ENCODE measurements at regions not wholly inside any gene's neighbourhood (a gene's known extent, or its start where the extent isn't known, plus 50 kb on each side); places are given as distances from the start of the nearest gene placed in this dataset.

GRCh38 chr14:28142400-28143015, 624.1 kb upstream of the FOXG1 start:
- no peak overlapping the region for H3K4me3 ChIP-seq (ENCODE audit: low read length)
- TF ChIP-seq CTCF (conservative IDR thresholded peaks at IDR 0.05; ENCODE audit: low read length) = no peak
- no peak for DNase-seq (ENCODE audit: low read depth)

GRCh38 chr14:28143316-28143715, 623.3 kb upstream of the FOXG1 start:
- DNase-seq (ENCODE audit: low read depth) = no peak
- no peak overlapping the region for H3K4me3 ChIP-seq (ENCODE audit: low read length)

GRCh38 chr14:28151926-28152325, 614.7 kb upstream of the FOXG1 start:
- no peak overlapping the region for H3K4me3 ChIP-seq (ENCODE audit: low read length)
- no peak for TF ChIP-seq CTCF (conservative IDR thresholded peaks at IDR 0.05; ENCODE audit: low read length)
- DNase-seq (ENCODE audit: low read depth) = no peak

More at GRCh38 chr14:28143316-28143715, 623.3 kb upstream of the FOXG1 start:
- no peak for TF ChIP-seq CTCF (conservative IDR thresholded peaks at IDR 0.05; ENCODE audit: low read length)

GRCh38 chr14:28152453-28153044, 614.0 kb upstream of the FOXG1 start:
- DNase-seq (ENCODE audit: low read depth) = no peak
- no peak overlapping the region for H3K4me3 ChIP-seq (ENCODE audit: low read length)
- TF ChIP-seq CTCF (conservative IDR thresholded peaks at IDR 0.05; ENCODE audit: low read length) = no peak

GRCh38 chr14:28157289-28157869, 609.2 kb upstream of the FOXG1 start:
- no peak overlapping the region for H3K4me3 ChIP-seq (ENCODE audit: low read length)
- TF ChIP-seq CTCF (conservative IDR thresholded peaks at IDR 0.05; ENCODE audit: low read length) = no peak
- DNase-seq (ENCODE audit: low read depth) = no peak

- no peak for DNase-seq (ENCODE audit: low read depth)
Measured at GRCh38 chr14:28157887-28158791, 608.4 kb upstream of the FOXG1 start.

More at GRCh38 chr14:28157887-28158791, 608.4 kb upstream of the FOXG1 start:
- H3K4me3 ChIP-seq (ENCODE audit: low read length) = no peak overlapping the region
- no peak for TF ChIP-seq CTCF (conservative IDR thresholded peaks at IDR 0.05; ENCODE audit: low read length)

All from AG10803 (cell line).